Loucy (cell line): ENCODE measurements at regions not wholly inside any gene's neighbourhood (a gene's known extent, or its start where the extent isn't known, plus 50 kb on each side); places are given as distances from the start of the nearest gene placed in this dataset.
"Not testable (repeated sequence)": the region's sequence is repeated elsewhere in the genome, so short reads cannot be mapped to it uniquely, and the experiment has no call there.

Source experiments
- H2AFZ ChIP-seq: fragments of 200-600 bp; sonication (generic); 2 replicates; pipeline ENCODE4 v1.6.0; 2016; ENCODE audit warnings: antibody characterized with exemption, mild to moderate bottlenecking, low read length, moderate library complexity
- H3F3A ChIP-seq: fragments of 200-600 bp; 2 replicates; pipeline ENCODE4 v1.6.0; 2016; ENCODE audit warnings: antibody characterized with exemption, low read depth, mild to moderate bottlenecking
- H3K27me3 ChIP-seq: fragments of 200-600 bp; sonication (generic); 2 replicates; pipeline ENCODE4 v1.6.1; 2014; ENCODE audit warnings: low read length, mild to moderate bottlenecking; ENCODE audit not compliant: insufficient read depth, poor library complexity, severe bottlenecking
- H3K36me3 ChIP-seq: fragments of 200-600 bp; sonication (generic); 2 replicates; pipeline ENCODE4 v1.6.1; 2016; ENCODE audit warnings: low read length; ENCODE audit not compliant: insufficient read depth
- H3K4me1 ChIP-seq: fragments of 200-600 bp; sonication (generic); 2 replicates; pipeline ENCODE4 v1.5.1; 2014; ENCODE audit warnings: low read length, mild to moderate bottlenecking; ENCODE audit not compliant: insufficient read depth, poor library complexity, severe bottlenecking
- H3K4me2 ChIP-seq: fragments of 200-600 bp; sonication (generic); 2 replicates; pipeline ENCODE4 v1.6.0; 2014; ENCODE audit warnings: antibody characterized with exemption, low read length, low read depth, mild to moderate bottlenecking; ENCODE audit not compliant: poor library complexity, severe bottlenecking
- H3K4me3 ChIP-seq: fragments of 200-600 bp; sonication (generic); 2 replicates; pipeline ENCODE4 v1.5.1; 2014; ENCODE audit warnings: low read length, mild to moderate bottlenecking, mixed read lengths; ENCODE audit not compliant: poor library complexity, severe bottlenecking
- H3K79me2 ChIP-seq: fragments of 200-600 bp; sonication (generic); 2 replicates; pipeline ENCODE4 v1.6.1; 2014; ENCODE audit warnings: low read length; ENCODE audit not compliant: insufficient read depth
- H3K9ac ChIP-seq: fragments of 200-600 bp; sonication (generic); 2 replicates; pipeline ENCODE4 v1.6.0; 2014; ENCODE audit warnings: mild to moderate bottlenecking, low read depth, low read length, moderate library complexity; ENCODE audit not compliant: poor library complexity, severe bottlenecking
- H3K9me2 ChIP-seq: fragments of 200-600 bp; sonication (generic); replicated peaks from 2 replicates; pipeline ENCODE4 v1.6.1; 2016; ENCODE audit warnings: low read depth, low read length, mixed read lengths
- H3K9me3 ChIP-seq: fragments of 200-600 bp; sonication (generic); 2 replicates; pipeline ENCODE4 v1.6.1; 2014; ENCODE audit warnings: mild to moderate bottlenecking, antibody characterized with exemption, low read length, low read depth; ENCODE audit not compliant: insufficient read depth
- H4K20me1 ChIP-seq: fragments of 200-600 bp; sonication (generic); 2 replicates; pipeline ENCODE4 v1.6.0; 2014; ENCODE audit warnings: antibody characterized with exemption, low read length, mild to moderate bottlenecking; ENCODE audit not compliant: insufficient read depth, poor library complexity, severe bottlenecking
- EZH2phosphoT487 ChIP-seq: fragments of 200-600 bp; IDR thresholded peaks from 2 replicates; pipeline ENCODE4 v1.6.1; 2018; ENCODE audit warnings: antibody characterized with exemption, mild to moderate bottlenecking, moderate library complexity, borderline replicate concordance
- TF ChIP-seq, protein P1 (sequence below): fragments of 200-600 bp; sonication (generic); conservative IDR thresholded peaks from 2 replicates; pipeline ENCODE4 v1.5.1; 2014; ENCODE audit warnings: mild to moderate bottlenecking, antibody characterized with exemption, low read length

GRCh38 chr4:27429364-27429871, 568.8 kb downstream of the STIM2 start:
- H3K9me2 ChIP-seq: no peaks in the 10 kb centered on the region
- no peaks in the 10 kb centered on the region for H3K36me3 ChIP-seq
- no peak overlapping the region for H3K4me2 ChIP-seq
- H3K9ac ChIP-seq: no peak overlapping the region
- no peaks in the 10 kb centered on the region for H4K20me1 ChIP-seq
- H2AFZ ChIP-seq: no peak overlapping the region
- H3K9me3 ChIP-seq: no peaks in the 10 kb centered on the region
- no peaks in the 10 kb centered on the region for H3F3A ChIP-seq
- no peaks in the 10 kb centered on the region for H3K79me2 ChIP-seq
- no peak overlapping the region for H3K4me3 ChIP-seq
- TF ChIP-seq, protein P1, sequence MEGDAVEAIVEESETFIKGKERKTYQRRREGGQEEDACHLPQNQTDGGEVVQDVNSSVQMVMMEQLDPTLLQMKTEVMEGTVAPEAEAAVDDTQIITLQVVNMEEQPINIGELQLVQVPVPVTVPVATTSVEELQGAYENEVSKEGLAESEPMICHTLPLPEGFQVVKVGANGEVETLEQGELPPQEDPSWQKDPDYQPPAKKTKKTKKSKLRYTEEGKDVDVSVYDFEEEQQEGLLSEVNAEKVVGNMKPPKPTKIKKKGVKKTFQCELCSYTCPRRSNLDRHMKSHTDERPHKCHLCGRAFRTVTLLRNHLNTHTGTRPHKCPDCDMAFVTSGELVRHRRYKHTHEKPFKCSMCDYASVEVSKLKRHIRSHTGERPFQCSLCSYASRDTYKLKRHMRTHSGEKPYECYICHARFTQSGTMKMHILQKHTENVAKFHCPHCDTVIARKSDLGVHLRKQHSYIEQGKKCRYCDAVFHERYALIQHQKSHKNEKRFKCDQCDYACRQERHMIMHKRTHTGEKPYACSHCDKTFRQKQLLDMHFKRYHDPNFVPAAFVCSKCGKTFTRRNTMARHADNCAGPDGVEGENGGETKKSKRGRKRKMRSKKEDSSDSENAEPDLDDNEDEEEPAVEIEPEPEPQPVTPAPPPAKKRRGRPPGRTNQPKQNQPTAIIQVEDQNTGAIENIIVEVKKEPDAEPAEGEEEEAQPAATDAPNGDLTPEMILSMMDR: no peak
- TF ChIP-seq EZH2phosphoT487: no peak
- H3K27me3 ChIP-seq: no peaks in the 10 kb centered on the region
- no peaks in the 10 kb centered on the region for H3K4me1 ChIP-seq

DNA sequence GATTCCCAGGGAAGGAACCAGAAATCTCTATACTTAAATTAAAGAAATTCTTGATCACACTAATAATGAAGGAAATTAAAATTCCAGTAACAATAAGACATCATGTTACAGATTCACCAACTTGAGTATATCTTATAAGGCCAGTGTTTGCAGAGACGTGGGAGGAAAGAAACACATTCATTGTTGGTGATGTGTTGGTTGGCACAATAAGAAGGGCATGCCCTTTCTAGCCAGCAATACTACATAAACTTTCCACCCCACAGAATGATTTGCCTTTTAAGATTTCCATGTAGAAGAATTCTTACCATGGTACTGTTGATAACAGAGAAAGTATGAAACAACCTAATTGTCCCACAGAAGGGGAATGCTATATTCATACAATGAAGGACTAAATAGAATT, 581.5 kb downstream of the STIM2 start:
- no peaks in the 10 kb centered on the region for H3K79me2 ChIP-seq
- no peaks in the 10 kb centered on the region for H3F3A ChIP-seq
- no peak overlapping the region for H2AFZ ChIP-seq
- no peaks in the 10 kb centered on the region for H4K20me1 ChIP-seq
- no peaks in the 10 kb centered on the region for H3K9me2 ChIP-seq
- H3K4me1 ChIP-seq: no peaks in the 10 kb centered on the region
- no peak overlapping the region for H3K4me3 ChIP-seq
- no peak overlapping the region for H3K4me2 ChIP-seq
- no peaks in the 10 kb centered on the region for H3K27me3 ChIP-seq
- H3K9me3 ChIP-seq: no peaks in the 10 kb centered on the region
- no peaks in the 10 kb centered on the region for H3K36me3 ChIP-seq
- no peak overlapping the region for H3K9ac ChIP-seq
- TF ChIP-seq EZH2phosphoT487: no peak
- TF ChIP-seq, protein P1: no peak

- H3F3A ChIP-seq, H3K36me3 ChIP-seq: not testable (repeated sequence)
Observed at GRCh38 chr4:27442661-27443060, 582.0 kb downstream of the STIM2 start.

GRCh38 chr4:27463816-27464215, 603.2 kb downstream of the STIM2 start:
- Histone ChIP-seq H3K9me2 (no peaks in the 10 kb centered on the region), H3K4me3 (no peak overlapping the region), H3K9me3 (no peaks in the 10 kb centered on the region), H3K4me1 (no peaks in the 10 kb centered on the region), H3K79me2 (no peaks in the 10 kb centered on the region), H2AFZ (no peak overlapping the region), H3K27me3 (no peaks in the 10 kb centered on the region), H3K9ac (no peak overlapping the region), H3F3A (no peaks in the 10 kb centered on the region), H4K20me1 (no peaks in the 10 kb centered on the region), H3K4me2 (no peak overlapping the region), H3K36me3 (no peaks in the 10 kb centered on the region)
- TF ChIP-seq, protein P1: no peak
- TF ChIP-seq EZH2phosphoT487: no peak

More at GRCh38 chr4:27442661-27443060, 582.0 kb downstream of the STIM2 start:
- not testable (repeated sequence) for H4K20me1 ChIP-seq, H3K27me3 ChIP-seq, H3K9ac ChIP-seq, H2AFZ ChIP-seq, H3K4me2 ChIP-seq, H3K4me1 ChIP-seq, H3K4me3 ChIP-seq, H3K9me2 ChIP-seq, H3K79me2 ChIP-seq, H3K9me3 ChIP-seq
